Uterus (tissue), 2 donors: ENCODE measurements at regions not wholly inside any gene's neighbourhood (a gene's known extent, or its start where the extent isn't known, plus 50 kb on each side); places are given as distances from the start of the nearest gene placed in this dataset.

Experiments used
- CTCF ChIP-seq, 4 experiments: fragments of 200-600 bp in 2 of 4; fragments of 450-650 bp in 2 of 4; sonication (generic) in 2 of 4; IDR thresholded peaks; one replicate each; pipeline ENCODE4 v1.5.1; 2016 to 2019; ENCODE audit warnings: antibody characterized with exemption in 4 of 4, mild to moderate bottlenecking in 2 of 4, moderate library complexity in 1 of 4
- POLR2A ChIP-seq, 2 donors: fragments of 450-650 bp; IDR thresholded peaks; one replicate each; pipeline ENCODE4 v1.6.1; 2016; ENCODE audit warnings: antibody characterized with exemption in 2 of 2, mild to moderate bottlenecking in 1 of 2, moderate library complexity in 1 of 2

GRCh38 chr20:39528436-39528835, 566.3 kb downstream of the DHX35 start:
- no peak for TF ChIP-seq CTCF (IDR thresholded peaks at IDR 0.05)
- TF ChIP-seq POLR2A (IDR thresholded peaks at IDR 0.05) = no peak
